Gastrocnemius medialis (tissue), 4 donors: ENCODE measurements at regions not wholly inside any gene's neighbourhood (a gene's known extent, or its start where the extent isn't known, plus 50 kb on each side); places are given as distances from the start of the nearest gene placed in this dataset.

Experiments used
- ATAC-seq, 2 donors: fragments of 150-250 bp; one replicate each; pipeline ENCODE4 v1.9.1; 2016
- DNase-seq, 2 donors: peaks; one replicate each; pipeline ENCODE4 v3.0.0-alpha.2; 2019
- H3K27ac ChIP-seq, 4 donors: fragments of 200-600 bp; sonication (generic); 1 replicate in 1 of 4; 2 replicates in 3 of 4; pipeline ENCODE4 v1.5.1; 2016 to 2018; ENCODE audit warnings: mild to moderate bottlenecking in 2 of 4, moderate library complexity in 1 of 4
- H3K27me3 ChIP-seq, 3 donors: fragments of 200-600 bp; sonication (generic) in 2 of 3; 1 replicate in 1 of 3; 2 replicates in 2 of 3; pipeline versions ENCODE4 v1.5.1 to v1.6.0; 2016 to 2019; ENCODE audit warnings: mild to moderate bottlenecking in 1 of 3, moderate library complexity in 1 of 3
- H3K36me3 ChIP-seq, 2 donors: fragments of 200-600 bp; sonication (generic) in 1 of 2; one replicate each; pipeline ENCODE4 v1.5.1; 2017 to 2018
- H3K4me1 ChIP-seq, 2 donors: fragments of 200-600 bp; sonication (generic) in 1 of 2; one replicate each; pipeline ENCODE4 v1.5.1; 2016 to 2017; ENCODE audit warnings: mild to moderate bottlenecking in 2 of 2
- H3K4me3 ChIP-seq, 4 donors: fragments of 200-600 bp; sonication (generic) in 3 of 4; 1 replicate in 1 of 4; 2 replicates in 3 of 4; pipeline ENCODE4 v1.5.1; 2016 to 2019; ENCODE audit warnings: mild to moderate bottlenecking in 2 of 4
- H3K9me3 ChIP-seq, 3 donors: fragments of 200-600 bp; sonication (generic) in 2 of 3; 1 replicate in 1 of 3; 2 replicates in 2 of 3; pipeline ENCODE4 v1.5.1; 2016 to 2019
- CTCF ChIP-seq, 5 experiments: fragments of 450-650 bp in 3 of 5; fragments of 200-600 bp in 2 of 5; sonication (generic) in 2 of 5; IDR thresholded peaks in 4 of 5; conservative IDR thresholded peaks in 1 of 5; 1 replicate in 4 of 5; 2 replicates in 1 of 5; pipeline ENCODE4 v1.5.1; 2016 to 2019; ENCODE audit warnings: antibody characterized with exemption in 5 of 5, mild to moderate bottlenecking in 3 of 5, moderate library complexity in 3 of 5
- POLR2A ChIP-seq, 2 donors: fragments of 450-650 bp; IDR thresholded peaks; one replicate each; pipeline ENCODE4 v1.6.1; 2017; ENCODE audit warnings: antibody characterized with exemption in 2 of 2, mild to moderate bottlenecking in 2 of 2, moderate library complexity in 2 of 2
- in situ Hi-C, 4 donors: fragments of 200-750 bp; cut with MboI; loops; one replicate each; pipeline versions ENCODE4 v1.15.0 to v1.8.0; 2017; ENCODE audit warnings: low sequenced_read_pairs in 4 of 4
- intact Hi-C: fragments of 100-400 bp; cut with DNase I; formaldehyde crosslinking; loops from one replicate; pipeline ENCODE4 v1.15.1; 2023; ENCODE audit warnings: low total_unique reads

GRCh38 chr11:110003426-110003825 lies 89.8 kb upstream of the ZC3H12C start:
- in situ Hi-C loops: no loop called here
- Histone ChIP-seq H3K4me1 (peaks cover 0 to 19% of the 10 kb centered on the region in 2 donors), H3K36me3 (no peaks in the 10 kb centered on the region), H3K27me3 (no peaks in the 10 kb centered on the region), H3K4me3 (no peak overlapping the region), H3K27ac (no peak overlapping the region), H3K9me3 (no peaks in the 10 kb centered on the region)
- TF ChIP-seq POLR2A (IDR thresholded peaks at IDR 0.05) (no peak), CTCF (IDR thresholded peaks at IDR 0.05 in 4 of 5, conservative IDR thresholded peaks at IDR 0.05 in 1 of 5) (no peak)
- ATAC-seq: no peak
- intact Hi-C loops: loop anchor here (5.0 kb wide), 1 partner anchor 64 kb away; no protein-coding TSS in a partner anchor
- DNase-seq: no peak

- Histone ChIP-seq H3K4me3 (no peak overlapping the region), H3K27ac (no peak overlapping the region), H3K27me3 (no peaks in the 10 kb centered on the region), H3K4me1 (no peaks in the 10 kb centered on the region), H3K9me3 (no peaks in the 10 kb centered on the region), H3K36me3 (no peaks in the 10 kb centered on the region)
- TF ChIP-seq POLR2A (IDR thresholded peaks at IDR 0.05): no peak
- TF ChIP-seq CTCF (IDR thresholded peaks at IDR 0.05 in 4 of 5, conservative IDR thresholded peaks at IDR 0.05 in 1 of 5): no peak
- DNase-seq (no peak), ATAC-seq (no peak)
- intact Hi-C loops: no loop called here
- in situ Hi-C loops: no loop called here
These were observed 81.6 kb upstream of the ZC3H12C start for GRCh38 chr11:110011595-110011994.

GRCh38 chr11:110015695-110016094 lies 77.5 kb upstream of the ZC3H12C start:
- intact Hi-C loops (no loop called here), in situ Hi-C loops (no loop called here)

GRCh38 chr11:110019675-110020074 lies 73.5 kb upstream of the ZC3H12C start:
- Histone ChIP-seq H3K4me3 (no peak overlapping the region), H3K27me3 (no peaks in the 10 kb centered on the region), H3K9me3 (no peaks in the 10 kb centered on the region), H3K36me3 (no peaks in the 10 kb centered on the region), H3K4me1 (no peaks in the 10 kb centered on the region), H3K27ac (no peak overlapping the region)
- intact Hi-C loops: no loop called here
- TF ChIP-seq POLR2A (IDR thresholded peaks at IDR 0.05) (no peak), CTCF (IDR thresholded peaks at IDR 0.05 in 4 of 5, conservative IDR thresholded peaks at IDR 0.05 in 1 of 5) (no peak)
- in situ Hi-C loops: no loop called here
- DNase-seq (no peak), ATAC-seq (no peak)

More at GRCh38 chr11:110015695-110016094, 77.5 kb upstream of the ZC3H12C start:
- ATAC-seq (no peak), DNase-seq (no peak)
- no peaks in the 10 kb centered on the region for H3K4me1 ChIP-seq
- TF ChIP-seq POLR2A (IDR thresholded peaks at IDR 0.05) (no peak), CTCF (IDR thresholded peaks at IDR 0.05 in 4 of 5, conservative IDR thresholded peaks at IDR 0.05 in 1 of 5) (no peak)
- no peaks in the 10 kb centered on the region for H3K9me3 ChIP-seq
- no peak overlapping the region for H3K4me3 ChIP-seq
- H3K27ac ChIP-seq: no peak overlapping the region
- no peaks in the 10 kb centered on the region for H3K36me3 ChIP-seq
- H3K27me3 ChIP-seq: no peaks in the 10 kb centered on the region

DNA sequence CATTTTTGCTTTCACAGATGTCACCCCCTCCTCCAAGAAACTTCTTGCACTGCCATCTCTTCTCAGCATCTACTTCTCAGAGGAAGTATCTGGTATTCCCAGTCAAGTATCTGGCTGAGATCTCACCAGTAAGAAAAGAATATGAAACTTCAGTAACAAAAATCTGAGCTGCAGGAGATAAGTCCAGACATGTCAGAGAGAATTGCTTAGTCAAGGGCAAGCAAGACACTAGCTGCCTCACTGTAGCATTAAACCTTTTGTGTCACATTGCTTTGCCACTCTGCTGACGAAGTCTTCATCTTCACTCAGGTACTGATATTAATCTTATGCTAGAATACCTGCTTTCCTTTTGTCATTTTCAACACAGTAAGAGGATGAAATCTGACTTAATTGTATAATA lies 70.6 kb upstream of the ZC3H12C start:
- no peak overlapping the region for H3K27ac ChIP-seq
- in situ Hi-C loops: no loop called here

More for the DNA sequence above, 70.6 kb upstream of the ZC3H12C start:
- ATAC-seq: no peak
- H3K36me3 ChIP-seq: no peaks in the 10 kb centered on the region
- DNase-seq: no peak
- TF ChIP-seq CTCF (IDR thresholded peaks at IDR 0.05 in 4 of 5, conservative IDR thresholded peaks at IDR 0.05 in 1 of 5) (no peak), POLR2A (IDR thresholded peaks at IDR 0.05) (no peak)
- no peaks in the 10 kb centered on the region for H3K4me1 ChIP-seq
- no peaks in the 10 kb centered on the region for H3K9me3 ChIP-seq
- H3K4me3 ChIP-seq: no peak overlapping the region
- intact Hi-C loops: no loop called here
- no peaks in the 10 kb centered on the region for H3K27me3 ChIP-seq
